GM23338 (cell line): ENCODE measurements at regions not wholly inside any gene's neighbourhood (a gene's known extent, or its start where the extent isn't known, plus 50 kb on each side); places are given as distances from the start of the nearest gene placed in this dataset.

Experiments
- ATAC-seq: fragments of 200-7000 bp; cut with Tn5 transposase; 3 replicates; pipeline ENCODE4 v1.9.1; 2020
- DNase-seq: peaks from one replicate; pipeline ENCODE4 v3.0.0-alpha.2; 2015; ENCODE audit warnings: low spot score
- H2AFZ ChIP-seq: fragments of 200-600 bp; sonication (generic); 2 replicates; pipeline ENCODE4 v1.8.0; 2016; ENCODE audit warnings: antibody characterized with exemption, mild to moderate bottlenecking, moderate library complexity
- H3F3A ChIP-seq: fragments of 200-600 bp; sonication (generic); replicated peaks from 2 replicates; pipeline ENCODE4 v1.8.0; 2017; ENCODE audit warnings: antibody characterized with exemption, mixed run types, low read depth
- H3K27ac ChIP-seq: fragments of 200-600 bp; sonication (generic); 2 replicates; pipeline ENCODE4 v1.6.1; 2016; ENCODE audit warnings: low read depth
- H3K27me3 ChIP-seq: fragments of 200-600 bp; sonication (generic); 2 replicates; pipeline ENCODE4 v1.8.0; 2016; ENCODE audit warnings: mild to moderate bottlenecking, mixed run types, moderate library complexity; ENCODE audit not compliant: insufficient read depth
- H3K36me3 ChIP-seq: fragments of 200-600 bp; sonication (generic); 2 replicates; pipeline ENCODE4 v1.8.0; 2016; ENCODE audit warnings: mild to moderate bottlenecking; ENCODE audit not compliant: insufficient read depth
- H3K4me1 ChIP-seq: fragments of 200-600 bp; sonication (generic); 2 replicates; pipeline ENCODE4 v1.8.0; 2016; ENCODE audit warnings: mild to moderate bottlenecking, moderate library complexity; ENCODE audit not compliant: insufficient read depth
- H3K4me2 ChIP-seq: fragments of 200-600 bp; sonication (generic); 2 replicates; pipeline ENCODE4 v1.7.1; 2017; ENCODE audit warnings: mixed run types
- H3K4me3 ChIP-seq: fragments of 200-600 bp; sonication (generic); 2 replicates; pipeline ENCODE4 v1.6.1; 2016; ENCODE audit warnings: mixed run types
- H3K79me2 ChIP-seq: fragments of 200-600 bp; sonication (generic); replicated peaks from 2 replicates; pipeline ENCODE4 v1.8.0; 2017; ENCODE audit warnings: mild to moderate bottlenecking; ENCODE audit not compliant: insufficient read depth
- H3K9me2 ChIP-seq: fragments of 200-600 bp; sonication (generic); 2 replicates; pipeline ENCODE4 v1.8.0; 2017; ENCODE audit not compliant: insufficient read depth
- H4K20me1 ChIP-seq: fragments of 200-600 bp; sonication (generic); replicated peaks from 2 replicates; pipeline ENCODE4 v1.8.0; 2017; ENCODE audit warnings: mild to moderate bottlenecking; ENCODE audit not compliant: insufficient read depth
- H3K27ac Mint-ChIP-seq: 2 replicates; pipeline ENCODE4 v1.8.0; 2020; ENCODE audit warnings: inconsistent platforms, mild to moderate bottlenecking, moderate library complexity, mixed read lengths
- H3K27me3 Mint-ChIP-seq: 3 replicates; pipeline ENCODE4 v1.8.0; 2022; ENCODE audit warnings: low read depth, mild to moderate bottlenecking, moderate library complexity, mixed read lengths, inconsistent platforms; ENCODE audit not compliant: insufficient read depth, poor library complexity
- H3K36me3 Mint-ChIP-seq: 3 replicates; pipeline ENCODE4 v1.8.0; 2021; ENCODE audit warnings: low read depth, mild to moderate bottlenecking, inconsistent platforms, moderate library complexity, mixed read lengths
- H3K4me1 Mint-ChIP-seq: 3 replicates; pipeline ENCODE4 v1.8.0; 2020; ENCODE audit warnings: mild to moderate bottlenecking, inconsistent platforms, mixed read lengths
- H3K4me3 Mint-ChIP-seq: 3 replicates; pipeline ENCODE4 v1.8.0; 2021; ENCODE audit warnings: moderate library complexity, mild to moderate bottlenecking, inconsistent platforms, mixed read lengths
- H3K9me3 Mint-ChIP-seq: 3 replicates; pipeline ENCODE4 v1.8.0; 2020; ENCODE audit warnings: moderate library complexity, mild to moderate bottlenecking, inconsistent platforms, mixed read lengths
- CREB1 ChIP-seq: fragments of 250-450 bp; sonication (Bioruptor Pico); IDR thresholded peaks from 2 replicates; pipeline ENCODE4 v1.5.0; 2020; ENCODE audit warnings: low read depth, mild to moderate bottlenecking, moderate library complexity
- CTCF ChIP-seq, 2 experiments: fragments of 200-600 bp in 1 of 2; sonication (generic) in 1 of 2; conservative IDR thresholded peaks; 2 replicates each; pipeline versions ENCODE4 v1.5.1 to v1.6.1; 2016 to 2017; ENCODE audit warnings: antibody characterized with exemption in 2 of 2, low read depth in 2 of 2, mild to moderate bottlenecking in 2 of 2, moderate library complexity in 1 of 2
- EZH2 ChIP-seq: fragments of 200-600 bp; sonication (generic); IDR thresholded peaks from one replicate; pipeline ENCODE4 v1.8.0; 2017; ENCODE audit warnings: antibody characterized with exemption, mild to moderate bottlenecking, low read depth; ENCODE audit not compliant: unreplicated experiment
- EZH2phosphoT487 ChIP-seq: fragments of 200-600 bp; sonication (generic); IDR thresholded peaks from one replicate; pipeline ENCODE4 v1.8.1; 2018; ENCODE audit warnings: antibody characterized with exemption; ENCODE audit not compliant: unreplicated experiment
- JUNB ChIP-seq: IDR thresholded peaks from one replicate; pipeline ENCODE4 v1.6.1; 2016; ENCODE audit warnings: antibody characterized with exemption; ENCODE audit not compliant: unreplicated experiment
- NANOG ChIP-seq: IDR thresholded peaks from 2 replicates; pipeline ENCODE4 v1.6.1; 2016; ENCODE audit warnings: antibody characterized with exemption, borderline replicate concordance
- POLR2AphosphoS5 ChIP-seq: IDR thresholded peaks from 2 replicates; pipeline ENCODE4 v1.6.1; 2016; ENCODE audit warnings: antibody characterized with exemption, low read depth
- STAT1 ChIP-seq: IDR thresholded peaks from one replicate; pipeline ENCODE4 v1.6.1; 2016; ENCODE audit warnings: antibody characterized with exemption; ENCODE audit not compliant: unreplicated experiment
- ZNF114 ChIP-seq: fragments of 250-450 bp; sonication (Bioruptor Pico); IDR thresholded peaks from 2 replicates; pipeline ENCODE4 v1.5.0; 2020; ENCODE audit warnings: mild to moderate bottlenecking, moderate library complexity
- ZNF331 ChIP-seq: fragments of 250-450 bp; sonication (Bioruptor Pico); IDR thresholded peaks from 2 replicates; pipeline ENCODE4 v1.5.0; 2020; ENCODE audit warnings: low read depth, mild to moderate bottlenecking, moderate library complexity
- ZNF462 ChIP-seq: fragments of 250-450 bp; sonication (Bioruptor Pico); IDR thresholded peaks from 2 replicates; pipeline ENCODE4 v1.5.0; 2020; ENCODE audit warnings: mild to moderate bottlenecking, moderate library complexity
- TF ChIP-seq, protein P1 (sequence below): IDR thresholded peaks from 2 replicates; pipeline ENCODE4 v1.6.1; 2016; ENCODE audit warnings: antibody characterized with exemption
- TF ChIP-seq, protein P2 (sequence below): IDR thresholded peaks from one replicate; pipeline ENCODE4 v1.6.1; 2018; ENCODE audit warnings: antibody characterized with exemption; ENCODE audit not compliant: unreplicated experiment

DNA sequence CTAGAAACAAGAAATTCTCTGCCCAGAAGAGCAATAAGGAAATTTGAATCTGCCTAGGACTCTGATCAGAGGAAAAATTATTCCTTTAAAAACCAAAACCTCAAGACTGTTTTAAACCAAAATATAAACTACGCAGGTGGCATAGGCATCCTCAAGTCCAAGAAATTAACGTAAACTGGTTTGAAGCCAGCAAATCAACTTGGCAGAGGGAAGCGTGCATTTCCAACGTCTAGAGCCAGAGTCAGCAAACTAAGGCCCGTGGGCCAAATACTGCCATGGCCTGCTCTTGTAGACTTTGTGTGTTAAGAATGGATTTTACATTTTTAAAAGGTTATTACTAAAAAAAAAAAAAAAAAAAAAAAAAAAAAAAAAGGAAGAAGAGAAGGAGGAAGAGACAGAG, 67.8 kb upstream of the VTCN1 start:
- peaks cover 5% of the 10 kb centered on the region for H3K9me3 Mint-ChIP-seq
- H3K4me1 Mint-ChIP-seq: no peaks in the 10 kb centered on the region
- DNase-seq (no peak), ATAC-seq (no peak)
- Histone ChIP-seq H2AFZ (no peak overlapping the region), H3K27ac (no peak overlapping the region), H3K4me3 (no peak overlapping the region), H3K27me3 (no peaks in the 10 kb centered on the region), H3K36me3 (no peaks in the 10 kb centered on the region), H4K20me1 (no peaks in the 10 kb centered on the region), H3K4me1 (no peaks in the 10 kb centered on the region), H3K4me2 (no peak overlapping the region), H3K9me2 (no peaks in the 10 kb centered on the region), H3F3A (no peaks in the 10 kb centered on the region), H3K79me2 (no peaks in the 10 kb centered on the region)
- H3K27ac Mint-ChIP-seq: no peak overlapping the region
- H3K36me3 Mint-ChIP-seq: peaks cover 2% of the 10 kb centered on the region; the same call in 1 of the 3 replicates
- H3K27me3 Mint-ChIP-seq: peaks cover 2% of the 10 kb centered on the region
- H3K4me3 Mint-ChIP-seq: no peak overlapping the region
- no peak for TF ChIP-seq STAT1
- no peak for TF ChIP-seq EZH2phosphoT487
- no peak for TF ChIP-seq CTCF (conservative IDR thresholded peaks at IDR 0.05; ENCODE audit: low read depth in 2 of 2)
- TF ChIP-seq, protein P1, sequence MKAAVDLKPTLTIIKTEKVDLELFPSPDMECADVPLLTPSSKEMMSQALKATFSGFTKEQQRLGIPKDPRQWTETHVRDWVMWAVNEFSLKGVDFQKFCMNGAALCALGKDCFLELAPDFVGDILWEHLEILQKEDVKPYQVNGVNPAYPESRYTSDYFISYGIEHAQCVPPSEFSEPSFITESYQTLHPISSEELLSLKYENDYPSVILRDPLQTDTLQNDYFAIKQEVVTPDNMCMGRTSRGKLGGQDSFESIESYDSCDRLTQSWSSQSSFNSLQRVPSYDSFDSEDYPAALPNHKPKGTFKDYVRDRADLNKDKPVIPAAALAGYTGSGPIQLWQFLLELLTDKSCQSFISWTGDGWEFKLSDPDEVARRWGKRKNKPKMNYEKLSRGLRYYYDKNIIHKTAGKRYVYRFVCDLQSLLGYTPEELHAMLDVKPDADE: no peak
- no peak for TF ChIP-seq EZH2
- TF ChIP-seq POLR2AphosphoS5: no peak
- TF ChIP-seq ZNF114 (CRISPR knock-in tag): no peak
- TF ChIP-seq, protein P2, sequence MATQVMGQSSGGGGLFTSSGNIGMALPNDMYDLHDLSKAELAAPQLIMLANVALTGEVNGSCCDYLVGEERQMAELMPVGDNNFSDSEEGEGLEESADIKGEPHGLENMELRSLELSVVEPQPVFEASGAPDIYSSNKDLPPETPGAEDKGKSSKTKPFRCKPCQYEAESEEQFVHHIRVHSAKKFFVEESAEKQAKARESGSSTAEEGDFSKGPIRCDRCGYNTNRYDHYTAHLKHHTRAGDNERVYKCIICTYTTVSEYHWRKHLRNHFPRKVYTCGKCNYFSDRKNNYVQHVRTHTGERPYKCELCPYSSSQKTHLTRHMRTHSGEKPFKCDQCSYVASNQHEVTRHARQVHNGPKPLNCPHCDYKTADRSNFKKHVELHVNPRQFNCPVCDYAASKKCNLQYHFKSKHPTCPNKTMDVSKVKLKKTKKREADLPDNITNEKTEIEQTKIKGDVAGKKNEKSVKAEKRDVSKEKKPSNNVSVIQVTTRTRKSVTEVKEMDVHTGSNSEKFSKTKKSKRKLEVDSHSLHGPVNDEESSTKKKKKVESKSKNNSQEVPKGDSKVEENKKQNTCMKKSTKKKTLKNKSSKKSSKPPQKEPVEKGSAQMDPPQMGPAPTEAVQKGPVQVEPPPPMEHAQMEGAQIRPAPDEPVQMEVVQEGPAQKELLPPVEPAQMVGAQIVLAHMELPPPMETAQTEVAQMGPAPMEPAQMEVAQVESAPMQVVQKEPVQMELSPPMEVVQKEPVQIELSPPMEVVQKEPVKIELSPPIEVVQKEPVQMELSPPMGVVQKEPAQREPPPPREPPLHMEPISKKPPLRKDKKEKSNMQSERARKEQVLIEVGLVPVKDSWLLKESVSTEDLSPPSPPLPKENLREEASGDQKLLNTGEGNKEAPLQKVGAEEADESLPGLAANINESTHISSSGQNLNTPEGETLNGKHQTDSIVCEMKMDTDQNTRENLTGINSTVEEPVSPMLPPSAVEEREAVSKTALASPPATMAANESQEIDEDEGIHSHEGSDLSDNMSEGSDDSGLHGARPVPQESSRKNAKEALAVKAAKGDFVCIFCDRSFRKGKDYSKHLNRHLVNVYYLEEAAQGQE: no peak
- no peak for TF ChIP-seq NANOG
- no peak for TF ChIP-seq ZNF462 (CRISPR knock-in tag)
- TF ChIP-seq CREB1 (CRISPR knock-in tag): no peak
- no peak for TF ChIP-seq JUNB
- no peak for TF ChIP-seq ZNF331 (CRISPR knock-in tag)
